ENCODE measurements at regions not wholly inside any gene's neighbourhood (a gene's known extent, or its start where the extent isn't known, plus 50 kb on each side); places are given as distances from the start of the nearest gene placed in this dataset.

DNA sequence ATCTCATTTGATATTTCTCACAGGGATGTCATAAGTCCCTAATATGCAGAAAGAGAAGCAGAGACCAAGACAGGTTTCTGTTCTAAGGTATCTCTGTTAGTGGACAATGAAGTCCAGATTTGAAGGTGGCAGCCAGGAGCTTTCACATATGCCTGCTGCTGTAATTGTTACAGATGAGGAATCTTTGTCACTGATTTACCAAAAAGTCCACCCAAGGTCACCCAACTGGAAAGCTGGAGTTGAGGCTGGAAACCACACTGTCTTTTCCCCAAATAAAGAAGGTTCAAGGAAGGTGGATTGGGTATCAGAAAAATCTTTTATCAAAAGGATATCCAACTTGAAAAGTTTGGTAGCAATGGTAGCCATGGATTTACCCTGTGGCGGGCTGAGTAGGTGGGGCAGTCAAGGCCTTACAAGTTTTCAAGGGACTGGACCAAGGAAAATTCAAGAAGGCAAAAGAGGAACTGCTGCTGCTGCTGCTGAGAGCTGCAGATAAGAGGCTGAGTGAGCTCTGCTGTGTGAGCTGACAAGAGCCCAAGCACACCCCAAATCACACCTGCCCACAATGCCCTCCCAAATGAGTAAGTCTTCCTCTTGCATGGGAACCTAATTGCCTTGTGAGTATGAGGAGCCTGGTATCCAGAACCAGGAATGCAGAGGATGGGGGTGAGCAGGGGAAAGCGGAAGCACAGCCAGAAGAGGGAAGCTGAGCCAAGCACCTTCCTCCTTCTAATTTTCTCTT, 241.2 kb downstream of the ANAPC1 start:
- H3K4me1 ChIP-seq = no peaks in the 10 kb centered on the region
- peaks cover 0 to 12% (median 2%) of the 10 kb centered on the region in 4 donors for H3K9me3 ChIP-seq
- no peak overlapping the region for H3K4me3 ChIP-seq
- no peaks in the 10 kb centered on the region for H3K36me3 ChIP-seq
- 74 to 92% methylated on average over 2 of the region's 2 CpGs for WGBS, 2 donors
- no peak for TF ChIP-seq EP300 (IDR thresholded peaks at IDR 0.05)
- TF ChIP-seq, protein P1, sequence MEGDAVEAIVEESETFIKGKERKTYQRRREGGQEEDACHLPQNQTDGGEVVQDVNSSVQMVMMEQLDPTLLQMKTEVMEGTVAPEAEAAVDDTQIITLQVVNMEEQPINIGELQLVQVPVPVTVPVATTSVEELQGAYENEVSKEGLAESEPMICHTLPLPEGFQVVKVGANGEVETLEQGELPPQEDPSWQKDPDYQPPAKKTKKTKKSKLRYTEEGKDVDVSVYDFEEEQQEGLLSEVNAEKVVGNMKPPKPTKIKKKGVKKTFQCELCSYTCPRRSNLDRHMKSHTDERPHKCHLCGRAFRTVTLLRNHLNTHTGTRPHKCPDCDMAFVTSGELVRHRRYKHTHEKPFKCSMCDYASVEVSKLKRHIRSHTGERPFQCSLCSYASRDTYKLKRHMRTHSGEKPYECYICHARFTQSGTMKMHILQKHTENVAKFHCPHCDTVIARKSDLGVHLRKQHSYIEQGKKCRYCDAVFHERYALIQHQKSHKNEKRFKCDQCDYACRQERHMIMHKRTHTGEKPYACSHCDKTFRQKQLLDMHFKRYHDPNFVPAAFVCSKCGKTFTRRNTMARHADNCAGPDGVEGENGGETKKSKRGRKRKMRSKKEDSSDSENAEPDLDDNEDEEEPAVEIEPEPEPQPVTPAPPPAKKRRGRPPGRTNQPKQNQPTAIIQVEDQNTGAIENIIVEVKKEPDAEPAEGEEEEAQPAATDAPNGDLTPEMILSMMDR (IDR thresholded peaks at IDR 0.05) = no peak
- TF ChIP-seq POLR2AphosphoS5 (IDR thresholded peaks at IDR 0.05) = no peak
- TF ChIP-seq POLR2A (IDR thresholded peaks at IDR 0.05) = no peak
- no peak for DNase-seq
- H3K27ac ChIP-seq = no peak overlapping the region
- intact Hi-C loops (cut with DNase I) = no loop called here
- H3K27me3 ChIP-seq = no peaks in the 10 kb centered on the region

DNA sequence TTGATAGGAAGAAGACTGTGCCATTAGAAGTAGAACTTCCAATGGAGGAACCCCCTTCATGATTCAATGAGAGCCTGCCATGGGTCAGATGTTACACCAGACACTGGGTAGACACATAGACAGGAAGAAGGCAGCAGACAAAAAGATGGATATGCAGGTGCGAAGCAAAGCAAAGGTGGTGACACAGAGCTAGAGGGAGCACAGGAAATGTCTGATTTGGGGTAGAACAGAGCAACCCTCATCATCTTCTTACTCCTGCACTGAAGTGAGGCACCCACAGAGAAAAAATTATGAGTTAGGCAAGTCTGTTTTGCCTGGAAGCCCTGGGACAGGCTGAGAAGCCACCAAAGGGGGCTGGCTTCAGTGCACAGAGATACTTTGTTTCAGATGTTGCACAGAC, 240.2 kb downstream of the ANAPC1 start:
- Histone ChIP-seq H3K36me3 (no peaks in the 10 kb centered on the region), H3K27ac (no peak overlapping the region), H3K4me3 (no peak overlapping the region), H3K27me3 (no peaks in the 10 kb centered on the region), H3K9me3 (peaks cover 0 to 6% (median 0%) of the 10 kb centered on the region in 4 donors), H3K4me1 (no peaks in the 10 kb centered on the region)
- WGBS, 2 donors = 86 to 94% methylated on average over 1 of the region's 1 CpG
- no peak for DNase-seq
- no peak for TF ChIP-seq EP300 (IDR thresholded peaks at IDR 0.05)
- TF ChIP-seq, protein P1 (IDR thresholded peaks at IDR 0.05) = no peak
- no peak for TF ChIP-seq POLR2A (IDR thresholded peaks at IDR 0.05)
- TF ChIP-seq POLR2AphosphoS5 (IDR thresholded peaks at IDR 0.05) = no peak
- intact Hi-C loops (cut with DNase I) = no loop called here

DNA sequence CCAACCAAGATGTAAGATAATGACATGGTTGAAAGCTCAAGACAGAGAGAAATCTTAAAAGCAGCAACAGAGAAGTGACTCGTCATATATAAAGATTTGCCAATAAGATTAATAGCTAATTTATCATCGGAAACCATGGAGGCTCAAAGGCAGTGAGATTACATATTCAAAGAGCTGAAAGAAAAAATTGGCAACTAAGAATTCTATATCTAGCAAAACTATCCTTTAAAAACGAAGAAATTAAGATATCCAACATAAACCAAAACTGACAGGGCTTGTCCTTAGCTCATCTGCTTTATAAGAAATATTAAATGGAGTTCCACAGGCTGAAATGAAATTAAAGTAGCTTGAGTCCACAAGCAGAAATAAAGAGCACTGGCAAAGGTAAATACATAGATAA, 236.6 kb downstream of the ANAPC1 start:
- intact Hi-C loops (cut with DNase I) = no loop called here
- H3K4me1 ChIP-seq = no peaks in the 10 kb centered on the region
- 84 to 87% methylated on average over 3 of the region's 3 CpGs for WGBS, 2 donors
- peaks cover 0 to 5% (median 2%) of the 10 kb centered on the region in 4 donors for H3K9me3 ChIP-seq
- DNase-seq = no peak
- H3K27ac ChIP-seq = no peak overlapping the region
- no peak overlapping the region for H3K4me3 ChIP-seq
- TF ChIP-seq, protein P1 (IDR thresholded peaks at IDR 0.05) = no peak
- TF ChIP-seq EP300 (IDR thresholded peaks at IDR 0.05) = no peak
- TF ChIP-seq POLR2A (IDR thresholded peaks at IDR 0.05) = no peak
- TF ChIP-seq POLR2AphosphoS5 (IDR thresholded peaks at IDR 0.05) = no peak
- no peaks in the 10 kb centered on the region for H3K36me3 ChIP-seq
- H3K27me3 ChIP-seq = no peaks in the 10 kb centered on the region

DNA sequence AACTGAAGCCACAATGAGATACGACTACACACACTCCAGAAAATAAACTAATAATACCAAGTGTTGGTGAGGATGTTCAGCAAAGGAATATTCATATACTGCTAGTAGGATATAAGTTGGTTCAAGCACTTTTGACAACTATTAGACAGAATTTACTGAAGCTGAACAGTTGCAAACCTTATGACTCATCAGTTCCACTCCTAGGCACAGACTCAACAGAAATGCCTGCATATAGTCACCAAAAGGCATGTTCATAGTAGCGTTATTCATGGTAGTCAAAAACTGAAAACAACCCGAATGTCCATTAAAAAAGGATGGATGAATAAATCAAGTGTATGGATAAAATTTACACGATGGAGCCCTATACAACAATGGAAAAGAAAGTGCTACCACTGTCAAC, 232.0 kb downstream of the ANAPC1 start:
- peaks cover 0 to 5% (median 2%) of the 10 kb centered on the region in 4 donors for H3K9me3 ChIP-seq
- H3K27me3 ChIP-seq = no peaks in the 10 kb centered on the region
- no peak overlapping the region for H3K27ac ChIP-seq
- intact Hi-C loops (cut with DNase I) = no loop called here
- no peak overlapping the region for H3K4me3 ChIP-seq
- no peak for DNase-seq
- TF ChIP-seq POLR2A (IDR thresholded peaks at IDR 0.05) (no peak), POLR2AphosphoS5 (IDR thresholded peaks at IDR 0.05) (no peak), EP300 (IDR thresholded peaks at IDR 0.05) (no peak)
- TF ChIP-seq, protein P1 (IDR thresholded peaks at IDR 0.05) = no peak
- H3K36me3 ChIP-seq = no peaks in the 10 kb centered on the region
- 91% methylated on average over 4 of the region's 4 CpGs for WGBS, 2 donors
- H3K4me1 ChIP-seq = no peaks in the 10 kb centered on the region

DNA sequence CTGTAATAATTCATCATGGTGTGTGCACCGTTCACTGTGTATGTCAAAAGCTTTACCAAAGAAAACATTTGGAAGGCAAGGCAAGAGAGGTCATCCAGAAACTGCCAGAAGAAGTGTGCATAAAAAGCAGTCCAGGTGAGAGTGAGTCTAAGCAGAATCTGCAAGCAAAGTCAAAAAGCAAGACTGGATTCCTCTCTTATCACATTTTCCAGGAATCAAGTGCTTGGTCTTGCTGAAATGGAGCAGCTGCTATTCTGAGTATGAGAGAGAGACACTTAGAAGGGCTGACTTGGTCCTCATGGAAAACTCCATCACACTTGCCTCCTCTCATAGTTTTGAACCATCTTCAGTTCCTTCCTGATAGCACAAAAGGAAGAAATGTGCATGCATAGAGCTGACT, 231.3 kb downstream of the ANAPC1 start:
- no peak overlapping the region for H3K4me3 ChIP-seq
- intact Hi-C loops (cut with DNase I) = no loop called here
- no peaks in the 10 kb centered on the region for H3K4me1 ChIP-seq
- WGBS, 2 donors = 65 to 82% methylated on average over 1 of the region's 1 CpG
- no peaks in the 10 kb centered on the region for H3K27me3 ChIP-seq
- H3K36me3 ChIP-seq = no peaks in the 10 kb centered on the region
- no peak for DNase-seq
- TF ChIP-seq EP300 (IDR thresholded peaks at IDR 0.05) = no peak
- TF ChIP-seq, protein P1 (IDR thresholded peaks at IDR 0.05) = no peak
- no peak for TF ChIP-seq POLR2A (IDR thresholded peaks at IDR 0.05)
- no peak for TF ChIP-seq POLR2AphosphoS5 (IDR thresholded peaks at IDR 0.05)
- H3K27ac ChIP-seq = no peak overlapping the region
- H3K9me3 ChIP-seq = peaks cover 0 to 5% (median 0%) of the 10 kb centered on the region in 4 donors

All from sigmoid colon (tissue), 6 donors.